Uterus (tissue), 3 donors: ENCODE measurements at regions not wholly inside any gene's neighbourhood (a gene's known extent, or its start where the extent isn't known, plus 50 kb on each side); places are given as distances from the start of the nearest gene placed in this dataset.

Experiments
- DNase-seq, 2 donors: peaks; one replicate each; pipeline ENCODE4 v3.0.0-alpha.2; 2019 to 2020
- H3K27ac ChIP-seq, 2 donors: fragments of 200-600 bp; sonication (generic); 1 replicate in 1 of 2; 2 replicates in 1 of 2; pipeline ENCODE4 v1.5.1; 2016 to 2018
- H3K27me3 ChIP-seq, 2 donors: fragments of 200-600 bp; sonication (generic); one replicate each; pipeline ENCODE4 v1.5.1; 2018 to 2019; ENCODE audit warnings: control low read depth in 1 of 2
- H3K36me3 ChIP-seq, 2 donors: fragments of 200-600 bp; sonication (generic); one replicate each; pipeline ENCODE4 v1.5.1; 2019; ENCODE audit warnings: control low read depth in 1 of 2
- H3K4me1 ChIP-seq, 2 donors: fragments of 200-600 bp; sonication (generic); one replicate each; pipeline ENCODE4 v1.5.1; 2018 to 2019; ENCODE audit warnings: control low read depth in 1 of 2
- H3K4me3 ChIP-seq, 2 donors: fragments of 200-600 bp; sonication (generic); 1 replicate in 1 of 2; 2 replicates in 1 of 2; pipeline ENCODE4 v1.5.1; 2018 to 2019; ENCODE audit warnings: mild to moderate bottlenecking in 1 of 2
- H3K9me3 ChIP-seq, 2 donors: fragments of 200-600 bp; sonication (generic); one replicate each; pipeline ENCODE4 v1.5.1; 2019; ENCODE audit warnings: control low read depth in 1 of 2
- POLR2A ChIP-seq, 2 donors: fragments of 450-650 bp; IDR thresholded peaks; one replicate each; pipeline ENCODE4 v1.6.1; 2016; ENCODE audit warnings: antibody characterized with exemption in 2 of 2, mild to moderate bottlenecking in 1 of 2, moderate library complexity in 1 of 2
- intact Hi-C: fragments of 100-400 bp; cut with DNase I; formaldehyde crosslinking; loops from one replicate; pipeline ENCODE4 v1.15.1; 2023; ENCODE audit warnings: low total_unique reads
- TF ChIP-seq, protein P1 (sequence below), 4 experiments: fragments of 200-600 bp in 2 of 4; fragments of 450-650 bp in 2 of 4; sonication (generic) in 2 of 4; IDR thresholded peaks; one replicate each; pipeline ENCODE4 v1.5.1; 2016 to 2019; ENCODE audit warnings: antibody characterized with exemption in 4 of 4, mild to moderate bottlenecking in 2 of 4, moderate library complexity in 1 of 4
- donor health status: DM: yes; HTN: yes; CAD: no.

DNA sequence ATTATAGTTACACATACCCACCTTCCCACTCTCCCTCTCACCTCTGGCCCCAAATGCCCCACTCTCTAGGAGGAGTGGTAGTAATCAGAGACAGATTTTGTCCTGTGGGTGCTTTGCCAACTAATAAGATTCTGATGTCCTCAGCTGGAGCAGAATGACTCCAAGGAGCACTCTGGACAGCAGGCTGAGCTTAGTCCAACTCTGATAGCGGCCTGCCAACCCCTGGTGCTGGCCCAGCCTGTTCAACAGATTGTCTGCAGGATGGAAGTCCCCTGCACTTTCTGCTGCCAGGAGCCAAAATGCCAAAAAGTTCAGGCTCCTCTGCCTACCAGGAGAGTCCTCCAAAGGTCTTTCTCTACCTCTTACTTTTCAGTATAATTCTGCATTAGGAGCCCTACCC lies 160.5 kb upstream of the UMPS start:
- Histone ChIP-seq H3K4me1 (no peaks in the 10 kb centered on the region), H3K36me3 (no peaks in the 10 kb centered on the region), H3K4me3 (no peak overlapping the region), H3K27me3 (no peaks in the 10 kb centered on the region), H3K9me3 (no peaks in the 10 kb centered on the region), H3K27ac (no peak overlapping the region)
- no peak for TF ChIP-seq POLR2A (IDR thresholded peaks at IDR 0.05)
- TF ChIP-seq, protein P1, sequence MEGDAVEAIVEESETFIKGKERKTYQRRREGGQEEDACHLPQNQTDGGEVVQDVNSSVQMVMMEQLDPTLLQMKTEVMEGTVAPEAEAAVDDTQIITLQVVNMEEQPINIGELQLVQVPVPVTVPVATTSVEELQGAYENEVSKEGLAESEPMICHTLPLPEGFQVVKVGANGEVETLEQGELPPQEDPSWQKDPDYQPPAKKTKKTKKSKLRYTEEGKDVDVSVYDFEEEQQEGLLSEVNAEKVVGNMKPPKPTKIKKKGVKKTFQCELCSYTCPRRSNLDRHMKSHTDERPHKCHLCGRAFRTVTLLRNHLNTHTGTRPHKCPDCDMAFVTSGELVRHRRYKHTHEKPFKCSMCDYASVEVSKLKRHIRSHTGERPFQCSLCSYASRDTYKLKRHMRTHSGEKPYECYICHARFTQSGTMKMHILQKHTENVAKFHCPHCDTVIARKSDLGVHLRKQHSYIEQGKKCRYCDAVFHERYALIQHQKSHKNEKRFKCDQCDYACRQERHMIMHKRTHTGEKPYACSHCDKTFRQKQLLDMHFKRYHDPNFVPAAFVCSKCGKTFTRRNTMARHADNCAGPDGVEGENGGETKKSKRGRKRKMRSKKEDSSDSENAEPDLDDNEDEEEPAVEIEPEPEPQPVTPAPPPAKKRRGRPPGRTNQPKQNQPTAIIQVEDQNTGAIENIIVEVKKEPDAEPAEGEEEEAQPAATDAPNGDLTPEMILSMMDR (IDR thresholded peaks at IDR 0.05), result no peak
- DNase-seq, result no peak
- intact Hi-C loops, result no loop called here

DNA sequence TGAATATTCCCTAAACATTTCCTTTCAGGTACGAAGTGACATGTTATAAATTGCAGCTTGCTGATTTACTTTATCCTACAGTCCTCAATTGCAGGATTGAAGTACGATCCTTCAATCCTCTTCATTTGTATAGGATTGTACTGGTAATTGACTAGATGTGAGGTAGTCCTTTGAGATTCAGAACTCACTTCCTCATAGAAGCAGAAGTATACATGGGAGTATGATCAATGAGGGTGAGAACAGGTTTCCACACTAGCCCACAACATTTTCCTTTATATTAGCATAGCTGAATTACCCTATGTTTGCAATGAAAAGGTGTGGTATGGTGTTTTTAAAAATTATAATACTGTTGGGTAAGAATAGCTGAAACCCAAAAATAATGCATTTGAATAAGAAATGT lies 160.0 kb upstream of the UMPS start:
- intact Hi-C loops, result no loop called here
- Histone ChIP-seq H3K9me3 (no peaks in the 10 kb centered on the region), H3K27me3 (no peaks in the 10 kb centered on the region), H3K4me1 (no peaks in the 10 kb centered on the region), H3K36me3 (no peaks in the 10 kb centered on the region), H3K4me3 (no peak overlapping the region), H3K27ac (no peak overlapping the region)
- DNase-seq, result no peak
- TF ChIP-seq POLR2A (IDR thresholded peaks at IDR 0.05), result no peak
- TF ChIP-seq, protein P1 (IDR thresholded peaks at IDR 0.05), result no peak

DNA sequence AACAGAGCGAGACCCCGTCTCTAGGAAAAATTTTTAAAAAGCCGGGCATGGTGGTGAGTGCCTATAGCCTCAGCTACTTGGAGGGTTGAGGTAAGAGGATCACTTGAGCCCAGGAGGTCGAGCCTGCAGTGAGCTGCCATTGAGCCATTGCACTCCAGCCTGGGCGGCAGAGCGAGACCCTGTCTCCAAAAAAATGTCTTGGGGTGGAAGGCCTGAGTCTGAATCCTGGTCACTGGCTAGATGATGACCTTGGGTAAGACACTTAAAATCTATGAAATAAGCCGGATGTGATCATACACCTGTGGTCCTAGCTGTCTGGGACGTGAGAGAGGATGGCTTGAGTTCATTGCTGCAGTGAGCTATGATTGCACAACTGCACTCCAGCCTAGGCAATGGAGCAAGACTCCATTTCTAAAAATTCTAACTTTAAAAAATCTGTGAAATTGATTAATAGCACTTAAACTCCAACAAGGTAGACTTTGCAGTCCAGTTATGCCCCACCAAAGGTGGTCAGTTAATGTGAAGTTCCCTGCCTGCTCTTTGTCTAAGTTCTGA lies 157.3 kb upstream of the UMPS start:
- intact Hi-C loops, result no loop called here

DNA sequence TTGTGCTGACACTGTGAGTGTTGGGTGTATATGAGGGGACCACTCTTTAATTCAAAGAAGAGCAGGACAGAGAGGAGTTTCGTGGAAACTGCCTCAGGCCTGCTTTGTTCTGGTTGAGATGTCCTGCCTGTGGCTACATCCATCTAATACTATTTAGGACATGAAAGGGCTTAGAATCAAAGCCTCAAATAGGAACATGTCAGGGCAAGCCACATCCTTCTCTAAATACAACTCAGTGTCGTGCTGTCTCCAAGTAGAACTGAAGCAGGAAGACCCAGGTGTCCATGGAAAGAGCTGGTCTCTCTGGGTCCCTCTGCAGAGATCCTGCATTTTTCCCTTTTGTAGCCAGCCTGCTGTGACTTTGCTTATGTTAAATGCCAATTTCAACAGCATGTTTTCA lies 156.2 kb upstream of the UMPS start:
- Histone ChIP-seq H3K4me1 (peaks cover 0 to 3% of the 10 kb centered on the region in 2 donors), H3K36me3 (no peaks in the 10 kb centered on the region), H3K9me3 (no peaks in the 10 kb centered on the region), H3K27ac (no peak overlapping the region), H3K27me3 (no peaks in the 10 kb centered on the region), H3K4me3 (no peak overlapping the region)
- no peak for DNase-seq
- TF ChIP-seq POLR2A (IDR thresholded peaks at IDR 0.05), result no peak
- TF ChIP-seq, protein P1 (IDR thresholded peaks at IDR 0.05), result no peak
- intact Hi-C loops, result no loop called here

More for the DNA sequence above, 157.3 kb upstream of the UMPS start:
- H3K27me3 ChIP-seq, result no peaks in the 10 kb centered on the region
- DNase-seq, result no peak
- peaks cover 0 to 3% of the 10 kb centered on the region in 2 donors for H3K4me1 ChIP-seq
- no peaks in the 10 kb centered on the region for H3K36me3 ChIP-seq
- H3K27ac ChIP-seq, result no peak overlapping the region
- no peaks in the 10 kb centered on the region for H3K9me3 ChIP-seq
- H3K4me3 ChIP-seq, result no peak overlapping the region
- no peak for TF ChIP-seq POLR2A (IDR thresholded peaks at IDR 0.05)
- TF ChIP-seq, protein P1 (IDR thresholded peaks at IDR 0.05), result no peak

DNA sequence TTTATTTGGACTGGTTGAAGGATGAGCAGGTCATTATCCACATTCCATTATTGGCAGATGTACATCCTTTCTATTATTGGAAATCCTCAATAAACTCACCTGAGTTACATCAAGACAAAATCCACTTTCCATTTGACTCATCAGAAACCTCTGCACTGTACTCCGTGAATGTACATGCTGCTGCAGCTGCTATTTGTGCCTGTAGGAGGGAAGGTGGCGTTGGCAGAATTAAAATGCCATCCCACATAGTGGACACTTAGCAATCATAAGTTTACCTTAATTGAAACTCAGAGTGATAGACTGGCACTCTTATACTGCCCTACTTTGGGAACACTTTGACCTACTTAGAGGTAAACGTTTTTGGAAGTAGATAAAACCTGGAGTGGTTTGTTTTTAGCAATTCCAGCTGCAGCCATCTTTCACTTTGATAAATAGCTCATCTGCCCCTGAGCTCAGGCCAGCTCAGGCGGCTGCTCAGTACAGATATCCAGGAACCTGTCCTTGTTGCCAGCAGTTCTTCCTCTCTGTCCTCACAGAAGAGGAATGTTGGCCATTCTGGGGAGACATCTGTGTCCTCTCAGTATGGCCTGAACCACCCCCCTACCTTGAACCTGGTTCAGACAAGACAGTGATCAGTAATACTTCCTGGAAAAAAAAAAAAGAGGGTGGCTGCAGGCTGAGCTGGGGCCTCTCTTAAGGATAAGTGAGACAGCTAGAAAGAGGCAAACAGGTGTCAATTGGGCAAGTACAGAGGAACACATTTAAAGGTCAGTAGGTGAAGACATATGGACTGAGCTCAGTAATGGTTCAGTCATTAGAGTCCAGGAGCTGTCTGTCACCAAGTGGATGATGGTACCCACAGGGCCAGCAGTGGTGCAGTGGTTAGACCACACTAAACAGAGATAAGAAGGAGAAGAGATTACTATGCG lies 153.4 kb upstream of the UMPS start:
- Histone ChIP-seq H3K4me1 (peaks cover 0 to 3% of the 10 kb centered on the region in 2 donors), H3K36me3 (no peaks in the 10 kb centered on the region), H3K27ac (no peak overlapping the region), H3K4me3 (no peak overlapping the region), H3K27me3 (no peaks in the 10 kb centered on the region), H3K9me3 (no peaks in the 10 kb centered on the region)
- TF ChIP-seq, protein P1 (IDR thresholded peaks at IDR 0.05), result peak in 1 of 4 experiments; percentile 2
- no peak for TF ChIP-seq POLR2A (IDR thresholded peaks at IDR 0.05)
- intact Hi-C loops, result no loop called here
- DNase-seq, result no peak
